NCI-H128 (cell line): ENCODE measurements at regions not wholly inside any gene's neighbourhood (a gene's known extent, or its start where the extent isn't known, plus 50 kb on each side); places are given as distances from the start of the nearest gene placed in this dataset.

Source experiments
- DNase-seq: peaks from one replicate; lab custom pipeline; 2025; ENCODE audit not compliant: unreplicated experiment; lab: John Stamatoyannopoulos, UW

- no peak for DNase-seq
Measured at GRCh38 chr9:110048976-110049698, 158.8 kb downstream of the C9orf152 start.

- DNase-seq, result peak; percentile 8
Measured at GRCh38 chr9:110049699-110050450, 158.1 kb downstream of the C9orf152 start.

- DNase-seq, result no peak
Measured at GRCh38 chr9:110050925-110051355, 157.0 kb downstream of the C9orf152 start.

- no peak for DNase-seq
Measured at GRCh38 chr9:110056062-110056461, 151.9 kb downstream of the C9orf152 start.

GRCh38 chr9:110058304-110058953 is 149.5 kb downstream of the C9orf152 start:
- DNase-seq, result peak; percentile 17

GRCh38 chr9:110059461-110059860 is 148.5 kb downstream of the C9orf152 start:
- no peak for DNase-seq

GRCh38 chr9:110064803-110065202 is 143.2 kb downstream of the C9orf152 start:
- DNase-seq, result no peak

GRCh38 chr9:110065532-110065931 is 142.4 kb downstream of the C9orf152 start:
- DNase-seq, result no peak

GRCh38 chr9:110066929-110067716 is 140.8 kb downstream of the C9orf152 start:
- DNase-seq, result no peak

- DNase-seq, result no peak
Measured at GRCh38 chr9:110068212-110068611, 139.7 kb downstream of the C9orf152 start.

GRCh38 chr9:110069326-110070248 is 138.4 kb downstream of the C9orf152 start:
- no peak for DNase-seq

- DNase-seq, result no peak
Measured at GRCh38 chr9:110072597-110073355, 135.2 kb downstream of the C9orf152 start.

- no peak for DNase-seq
Measured at GRCh38 chr9:110073356-110073905, 134.5 kb downstream of the C9orf152 start.

GRCh38 chr9:110076894-110077725 is 130.8 kb downstream of the C9orf152 start:
- DNase-seq, result no peak

- no peak for DNase-seq
Measured at GRCh38 chr9:110077925-110078324, 130.0 kb downstream of the C9orf152 start.

GRCh38 chr9:110078604-110079003 is 129.4 kb downstream of the C9orf152 start:
- DNase-seq, result no peak

GRCh38 chr9:110081395-110081794 is 126.6 kb downstream of the C9orf152 start:
- DNase-seq, result no peak

- DNase-seq, result no peak
Measured at GRCh38 chr9:110083866-110084265, 124.1 kb downstream of the C9orf152 start.
